OCI-LY1 (cell line): ENCODE measurements at regions not wholly inside any gene's neighbourhood (a gene's known extent, or its start where the extent isn't known, plus 50 kb on each side); places are given as distances from the start of the nearest gene placed in this dataset.

ENCODE experiments used
- H2AFZ ChIP-seq: fragments of 200-600 bp; sonication (generic), shearing (Covaris generic); 2 replicates; pipeline ENCODE4 v1.6.0; 2014; ENCODE audit warnings: antibody characterized with exemption, mild to moderate bottlenecking, low read length
- H3F3A ChIP-seq: fragments of 200-600 bp; sonication (generic), shearing (Covaris generic); 2 replicates; pipeline ENCODE4 v1.6.0; 2014; ENCODE audit warnings: mild to moderate bottlenecking, antibody characterized with exemption, low read length, moderate library complexity; ENCODE audit not compliant: insufficient read depth
- H3K27ac ChIP-seq: fragments of 200-600 bp; sonication (generic); 2 replicates; pipeline ENCODE4 v1.5.1; 2014; ENCODE audit warnings: low read length, mixed run types, mild to moderate bottlenecking, low read depth; ENCODE audit not compliant: poor library complexity, severe bottlenecking
- H3K27me3 ChIP-seq: fragments of 200-600 bp; sonication (generic); 2 replicates; pipeline ENCODE4 v1.6.0; 2014; ENCODE audit warnings: antibody characterized with exemption, mild to moderate bottlenecking, low read length, moderate library complexity; ENCODE audit not compliant: insufficient read depth
- H3K36me3 ChIP-seq: fragments of 200-600 bp; sonication (generic); 2 replicates; pipeline ENCODE4 v1.6.1; 2014; ENCODE audit warnings: mild to moderate bottlenecking, antibody characterized with exemption, low read length, moderate library complexity, mixed read lengths; ENCODE audit not compliant: insufficient read depth
- H3K4me1 ChIP-seq: fragments of 200-600 bp; sonication (generic); 2 replicates; pipeline ENCODE4 v1.5.1; 2014; ENCODE audit warnings: mild to moderate bottlenecking, low read length, moderate library complexity; ENCODE audit not compliant: insufficient read depth, severe bottlenecking
- H3K4me2 ChIP-seq: fragments of 200-600 bp; sonication (generic), shearing (Covaris generic); 2 replicates; pipeline ENCODE4 v1.6.1; 2014; ENCODE audit warnings: low read length
- H3K4me3 ChIP-seq: fragments of 200-600 bp; sonication (generic); 2 replicates; pipeline ENCODE4 v1.5.1; 2014; ENCODE audit warnings: low read length, low read depth, mild to moderate bottlenecking, mixed read lengths; ENCODE audit not compliant: poor library complexity, severe bottlenecking
- H3K79me2 ChIP-seq: fragments of 200-600 bp; shearing (Covaris generic); 2 replicates; pipeline ENCODE4 v1.6.1; 2016; ENCODE audit warnings: mixed run types, low read length, mixed read lengths; ENCODE audit not compliant: insufficient read depth
- H3K9ac ChIP-seq: fragments of 200-600 bp; sonication (generic), shearing (Covaris generic); 2 replicates; pipeline ENCODE4 v1.6.1; 2014; ENCODE audit warnings: mild to moderate bottlenecking, low read length, mixed read lengths
- H3K9me2 ChIP-seq: fragments of 200-600 bp; sonication (generic), shearing (Covaris generic); 2 replicates; pipeline ENCODE4 v1.6.1; 2014; ENCODE audit warnings: low read depth, mild to moderate bottlenecking, low read length, mixed read lengths
- H3K9me3 ChIP-seq: fragments of 200-600 bp; shearing (Covaris generic); 2 replicates; pipeline ENCODE4 v1.6.1; 2014; ENCODE audit warnings: low read length, mixed read lengths
- H4K20me1 ChIP-seq: fragments of 200-600 bp; sonication (generic), shearing (Covaris generic); 2 replicates; pipeline ENCODE4 v1.6.0; 2016; ENCODE audit warnings: mild to moderate bottlenecking, low read length; ENCODE audit not compliant: insufficient read depth
- CTCF ChIP-seq: fragments of 200-600 bp; sonication (generic), shearing (Covaris generic); IDR thresholded peaks from 2 replicates; pipeline ENCODE4 v1.5.1; 2017; ENCODE audit warnings: mild to moderate bottlenecking, antibody characterized with exemption, low read length, moderate library complexity, mixed read lengths
- EZH2 ChIP-seq: fragments of 200-600 bp; sonication (generic), shearing (Covaris generic); IDR thresholded peaks from 2 replicates; pipeline ENCODE4 v1.8.0; 2017; ENCODE audit warnings: borderline replicate concordance, mixed run types, mild to moderate bottlenecking, antibody characterized with exemption, low read length, moderate library complexity, mixed read lengths

- Histone ChIP-seq H3K36me3 (no peaks in the 10 kb centered on the region), H3F3A (no peaks in the 10 kb centered on the region), H3K27ac (no peak overlapping the region), H3K9me2 (no peaks in the 10 kb centered on the region), H3K4me2 (no peak overlapping the region), H4K20me1 (no peaks in the 10 kb centered on the region), H3K27me3 (no peaks in the 10 kb centered on the region), H3K4me1 (no peaks in the 10 kb centered on the region), H3K9ac (no peak overlapping the region), H3K9me3 (no peaks in the 10 kb centered on the region), H3K79me2 (no peaks in the 10 kb centered on the region), H2AFZ (no peak overlapping the region), H3K4me3 (no peak overlapping the region)
- TF ChIP-seq EZH2 (no peak), CTCF (no peak)
These were observed 151.5 kb downstream of the SOX1 start for GRCh38 chr13:112218416-112218815.

GRCh38 chr13:112219740-112220139 lies 152.8 kb downstream of the SOX1 start:
- no peaks in the 10 kb centered on the region for H3F3A ChIP-seq
- no peaks in the 10 kb centered on the region for H3K36me3 ChIP-seq
- no peak for TF ChIP-seq CTCF
- no peak for TF ChIP-seq EZH2
- no peaks in the 10 kb centered on the region for H3K4me1 ChIP-seq
- no peak overlapping the region for H3K9ac ChIP-seq
- no peak overlapping the region for H2AFZ ChIP-seq
- no peaks in the 10 kb centered on the region for H3K27me3 ChIP-seq
- H3K79me2 ChIP-seq, result no peaks in the 10 kb centered on the region
- H3K4me3 ChIP-seq, result no peak overlapping the region
- H4K20me1 ChIP-seq, result no peaks in the 10 kb centered on the region
- H3K27ac ChIP-seq, result no peak overlapping the region
- no peak overlapping the region for H3K4me2 ChIP-seq
- H3K9me2 ChIP-seq, result no peaks in the 10 kb centered on the region
- H3K9me3 ChIP-seq, result no peaks in the 10 kb centered on the region

GRCh38 chr13:112220296-112220875 lies 153.4 kb downstream of the SOX1 start:
- no peak overlapping the region for H2AFZ ChIP-seq
- no peak overlapping the region for H3K9ac ChIP-seq
- H3K9me3 ChIP-seq, result no peaks in the 10 kb centered on the region
- H3K4me2 ChIP-seq, result no peak overlapping the region
- H3K4me1 ChIP-seq, result no peaks in the 10 kb centered on the region
- no peak overlapping the region for H3K27ac ChIP-seq
- no peaks in the 10 kb centered on the region for H3F3A ChIP-seq
- H3K79me2 ChIP-seq, result no peaks in the 10 kb centered on the region
- no peaks in the 10 kb centered on the region for H3K36me3 ChIP-seq
- no peaks in the 10 kb centered on the region for H4K20me1 ChIP-seq
- no peaks in the 10 kb centered on the region for H3K27me3 ChIP-seq
- no peaks in the 10 kb centered on the region for H3K9me2 ChIP-seq
- no peak overlapping the region for H3K4me3 ChIP-seq
- no peak for TF ChIP-seq CTCF
- no peak for TF ChIP-seq EZH2
